GM12892 (cell line): ENCODE measurements at regions not wholly inside any gene's neighbourhood (a gene's known extent, or its start where the extent isn't known, plus 50 kb on each side); places are given as distances from the start of the nearest gene placed in this dataset.

ENCODE experiments used
- POLR2A ChIP-seq: IDR thresholded peaks from 2 replicates; pipeline ENCODE4 v1.6.1; 2011; ENCODE audit warnings: low read depth, low read length, control low read depth
- POLR2AphosphoS5 ChIP-seq: IDR thresholded peaks from 2 replicates; pipeline ENCODE4 v1.6.1; 2011; ENCODE audit warnings: low read depth, low read length, control low read depth
- TAF1 ChIP-seq: IDR thresholded peaks from 2 replicates; pipeline ENCODE4 v1.6.1; 2011; ENCODE audit warnings: low read depth, mild to moderate bottlenecking, control low read depth, low read length, borderline replicate concordance

GRCh38 chr6:71029555-71029954 is 72.7 kb upstream of the B3GAT2 start:
- TF ChIP-seq POLR2AphosphoS5 (no peak), POLR2A (no peak), TAF1 (no peak)
